Endothelial cell of umbilical vein (primary cell): ENCODE measurements at regions not wholly inside any gene's neighbourhood (a gene's known extent, or its start where the extent isn't known, plus 50 kb on each side); places are given as distances from the start of the nearest gene placed in this dataset.

Experiments
- BruUV-seq: library from RNA; stranded (reverse); fragments of 400-500 nt; replicated peaks from 2 replicates; lab custom pipeline; 2021; lab: Mats Ljungman, UMichigan
- CTCF ChIA-PET: fragments of 300-600, 350-600 bp; sonication (Branson Sonifier 250); formaldehyde crosslinking; loops from one replicate; lab custom pipeline; 2021; ENCODE audit warnings: antibody characterized with exemption, inconsistent platforms; lab: Charles Lee
- POLR2A ChIA-PET: fragments of 300-600, 350-600 bp; sonication (Branson Sonifier 250); formaldehyde crosslinking; loops from one replicate; lab custom pipeline; 2021; ENCODE audit warnings: antibody characterized with exemption, inconsistent platforms; lab: Charles Lee
- DNase-seq: peaks from one replicate; pipeline ENCODE4 v3.0.0-alpha.2; 2011; ENCODE audit warnings: low read depth, low spot score
- FAIRE-seq: peaks from 2 replicates; lab custom pipeline; 2011; peaks lifted over from hg19 to GRCh38; lab: Jason Lieb, UNC
- H2AFZ ChIP-seq: 2 replicates; pipeline ENCODE4 v1.6.0; 2012; ENCODE audit warnings: low read depth, low read length, control low read depth, inconsistent platforms
- H3K27ac ChIP-seq: 2 replicates; pipeline ENCODE4 v1.5.1; 2011; ENCODE audit warnings: low read depth, mild to moderate bottlenecking, control low read depth, low read length, moderate library complexity; ENCODE audit not compliant: insufficient read depth
- H3K27me3 ChIP-seq, 2 experiments: 2 replicates each; pipeline versions ENCODE4 v1.6.0 to v1.6.1; 2011; ENCODE audit warnings: low read length in 2 of 2, mixed read lengths in 1 of 2; ENCODE audit not compliant: control insufficient read depth in 2 of 2, insufficient read depth in 2 of 2
- H3K36me3 ChIP-seq, 2 experiments: 2 replicates in 1 of 2; 3 replicates in 1 of 2; pipeline ENCODE4 v1.5.1; 2011; ENCODE audit warnings: low read length in 2 of 2, mild to moderate bottlenecking in 1 of 2, moderate library complexity in 1 of 2; ENCODE audit not compliant: control insufficient read depth in 2 of 2, insufficient read depth in 2 of 2; ENCODE audit errors: extremely low read depth in 1 of 2
- H3K4me1 ChIP-seq: 3 replicates; pipeline ENCODE4 v1.5.1; 2011; ENCODE audit warnings: mild to moderate bottlenecking, low read length; ENCODE audit not compliant: control insufficient read depth, insufficient read depth; ENCODE audit errors: extremely low read depth
- H3K4me2 ChIP-seq: 2 replicates; pipeline ENCODE4 v1.6.1; 2011; ENCODE audit warnings: low read length, control low read depth, mixed read lengths; ENCODE audit not compliant: insufficient read depth
- H3K4me3 ChIP-seq, 3 experiments: fragments of 200-600 bp in 1 of 3; sonication (generic), shearing (Covaris generic) in 1 of 3; replicated peaks in 1 of 3; 2 replicates each; pipeline ENCODE4 v1.5.1; 2011 to 2016; ENCODE audit warnings: control low read depth in 3 of 3, low read length in 3 of 3, mild to moderate bottlenecking in 2 of 3, inconsistent platforms in 1 of 3, low read depth in 1 of 3, moderate library complexity in 1 of 3; ENCODE audit not compliant: insufficient read depth in 1 of 3
- H3K79me2 ChIP-seq: 2 replicates; pipeline ENCODE4 v1.6.0; 2012; ENCODE audit warnings: low read length, inconsistent platforms; ENCODE audit not compliant: control insufficient read depth, insufficient read depth
- H3K9ac ChIP-seq: replicated peaks from 2 replicates; pipeline ENCODE3; 2011; ENCODE audit warnings: low read length, control low read depth; ENCODE audit not compliant: insufficient read depth; ENCODE audit errors: extremely low read depth
- H3K9me1 ChIP-seq: replicated peaks from 3 replicates; pipeline ENCODE4 v1.6.0; 2011; ENCODE audit warnings: mild to moderate bottlenecking, low read length; ENCODE audit not compliant: control insufficient read depth, insufficient read depth; ENCODE audit errors: extremely low read depth
- H3K9me3 ChIP-seq: replicated peaks from 2 replicates; pipeline ENCODE4 v1.5.1; 2012; ENCODE audit warnings: low read length, inconsistent platforms; ENCODE audit not compliant: control insufficient read depth, insufficient read depth
- H4K20me1 ChIP-seq: replicated peaks from 2 replicates; pipeline ENCODE3; 2011; ENCODE audit warnings: mild to moderate bottlenecking, low read length; ENCODE audit not compliant: control insufficient read depth, insufficient read depth; ENCODE audit errors: extremely low read depth
- EZH2 ChIP-seq: IDR thresholded peaks from 2 replicates; pipeline ENCODE4 v1.6.1; 2012; ENCODE audit warnings: borderline replicate concordance, low read depth, mild to moderate bottlenecking, moderate library complexity, low read length, inconsistent platforms; ENCODE audit not compliant: severe bottlenecking
- FOS ChIP-seq: IDR thresholded peaks from 2 replicates; pipeline ENCODE4 v1.6.1; 2011; ENCODE audit warnings: mild to moderate bottlenecking, low read length, moderate library complexity, borderline replicate concordance; ENCODE audit not compliant: insufficient read depth
- GATA2 ChIP-seq: IDR thresholded peaks from 2 replicates; pipeline ENCODE4 v1.7.0; 2011; ENCODE audit warnings: low read depth, mild to moderate bottlenecking, moderate library complexity, mixed read lengths, low read length; ENCODE audit not compliant: insufficient read length, insufficient read depth
- JUN ChIP-seq: IDR thresholded peaks from 2 replicates; pipeline ENCODE4 v1.6.1; 2011; ENCODE audit warnings: borderline replicate concordance, low read depth; ENCODE audit not compliant: insufficient read length, insufficient read depth
- MYC ChIP-seq: IDR thresholded peaks from one replicate; pipeline ENCODE4 v1.6.1; 2011; ENCODE audit warnings: mild to moderate bottlenecking, low read depth, low read length
- POLR2A ChIP-seq: IDR thresholded peaks from 2 replicates; pipeline ENCODE4 v1.6.1; 2012; ENCODE audit warnings: low read depth, mild to moderate bottlenecking, control low read depth, low read length
- POLR2AphosphoS5 ChIP-seq: IDR thresholded peaks from 2 replicates; pipeline ENCODE4 v1.6.1; 2012; ENCODE audit warnings: low read depth, mild to moderate bottlenecking, control low read depth, low read length, moderate library complexity; ENCODE audit not compliant: insufficient read depth
- dilution Hi-C: fragments of 300-500 bp; cut with MboI; formaldehyde crosslinking; loops from one replicate; pipeline ENCODE4 v1.15.0; 2019; ENCODE audit warnings: low sequenced_read_pairs; ENCODE audit not compliant: extremely low pct_ligation_motif_present
- intact Hi-C: fragments of 100-400 bp; cut with micrococcal nuclease; formaldehyde crosslinking; loops from one replicate; pipeline ENCODE4 v1.10.0; 2022
- TF ChIP-seq, protein P1 (sequence below): IDR thresholded peaks from 2 replicates; pipeline ENCODE4 v1.6.1; 2011; ENCODE audit not compliant: insufficient read depth, insufficient read length
- TF ChIP-seq, protein P2 (sequence below), 2 donors: IDR thresholded peaks; 1 replicate in 1 of 2; 2 replicates in 1 of 2; pipeline ENCODE4 v1.5.1; 2011; ENCODE audit warnings: low read length in 2 of 2, mild to moderate bottlenecking in 2 of 2, moderate library complexity in 2 of 2, control low read depth in 1 of 2, inconsistent platforms in 1 of 2, low read depth in 1 of 2; ENCODE audit not compliant: insufficient read depth in 1 of 2; ENCODE audit errors: extremely low read depth in 1 of 2

DNA sequence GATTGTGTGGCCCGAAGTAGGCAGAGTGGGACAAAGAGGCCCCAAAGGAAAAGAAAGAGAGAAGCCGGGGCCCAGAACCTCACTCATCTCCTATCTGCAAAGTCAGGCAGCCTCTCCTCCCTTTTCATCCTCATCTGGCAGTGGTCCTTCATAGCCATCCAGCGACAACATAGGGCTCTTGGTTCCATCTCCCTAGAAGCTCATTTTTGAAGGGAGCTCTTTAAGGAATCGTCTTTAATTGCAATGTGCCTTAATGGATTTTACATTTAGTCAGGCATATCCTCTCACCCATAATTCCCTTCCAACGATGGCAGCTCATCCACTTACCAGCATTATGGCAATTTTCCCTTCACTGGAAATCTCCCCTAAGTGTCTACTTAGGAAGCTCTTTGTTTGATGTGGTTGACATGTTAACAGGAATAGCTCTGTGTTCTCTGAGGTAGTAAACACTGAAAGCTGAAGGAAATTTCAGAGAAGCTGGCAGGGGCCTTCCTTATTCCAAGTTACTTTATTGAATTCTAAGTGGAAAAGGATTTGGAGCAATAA lies 780.6 kb downstream of the TSN start:
- Histone ChIP-seq H3K4me1 (no peaks in the 10 kb centered on the region), H2AFZ (no peak overlapping the region), H3K4me3 (no peak overlapping the region), H3K36me3 (no peaks in the 10 kb centered on the region), H3K4me2 (no peak overlapping the region), H3K79me2 (no peaks in the 10 kb centered on the region), H3K27ac (no peak overlapping the region), H3K9ac (no peak overlapping the region), H3K27me3 (no peaks in the 10 kb centered on the region), H4K20me1 (no peaks in the 10 kb centered on the region), H3K9me1 (no peaks in the 10 kb centered on the region), H3K9me3 (peaks cover 5% of the 10 kb centered on the region)
- POLR2A ChIA-PET, result no interaction called here
- DNase-seq (no peak), FAIRE-seq (no peak)
- BruUV-seq, result no TSS peak
- CTCF ChIA-PET, result no interaction called here
- TF ChIP-seq FOS (no peak), POLR2AphosphoS5 (no peak), POLR2A (no peak), GATA2 (no peak), JUN (no peak), EZH2 (no peak), MYC (no peak)
- TF ChIP-seq, protein P1, sequence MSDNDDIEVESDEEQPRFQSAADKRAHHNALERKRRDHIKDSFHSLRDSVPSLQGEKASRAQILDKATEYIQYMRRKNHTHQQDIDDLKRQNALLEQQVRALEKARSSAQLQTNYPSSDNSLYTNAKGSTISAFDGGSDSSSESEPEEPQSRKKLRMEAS, result no peak
- TF ChIP-seq, protein P2, sequence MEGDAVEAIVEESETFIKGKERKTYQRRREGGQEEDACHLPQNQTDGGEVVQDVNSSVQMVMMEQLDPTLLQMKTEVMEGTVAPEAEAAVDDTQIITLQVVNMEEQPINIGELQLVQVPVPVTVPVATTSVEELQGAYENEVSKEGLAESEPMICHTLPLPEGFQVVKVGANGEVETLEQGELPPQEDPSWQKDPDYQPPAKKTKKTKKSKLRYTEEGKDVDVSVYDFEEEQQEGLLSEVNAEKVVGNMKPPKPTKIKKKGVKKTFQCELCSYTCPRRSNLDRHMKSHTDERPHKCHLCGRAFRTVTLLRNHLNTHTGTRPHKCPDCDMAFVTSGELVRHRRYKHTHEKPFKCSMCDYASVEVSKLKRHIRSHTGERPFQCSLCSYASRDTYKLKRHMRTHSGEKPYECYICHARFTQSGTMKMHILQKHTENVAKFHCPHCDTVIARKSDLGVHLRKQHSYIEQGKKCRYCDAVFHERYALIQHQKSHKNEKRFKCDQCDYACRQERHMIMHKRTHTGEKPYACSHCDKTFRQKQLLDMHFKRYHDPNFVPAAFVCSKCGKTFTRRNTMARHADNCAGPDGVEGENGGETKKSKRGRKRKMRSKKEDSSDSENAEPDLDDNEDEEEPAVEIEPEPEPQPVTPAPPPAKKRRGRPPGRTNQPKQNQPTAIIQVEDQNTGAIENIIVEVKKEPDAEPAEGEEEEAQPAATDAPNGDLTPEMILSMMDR (IDR thresholded peaks at IDR 0.05; ENCODE audit: extremely low read depth in 1 of 2, insufficient read depth in 1 of 2, low read depth in 1 of 2, low read length in 2 of 2), result no peak
- intact Hi-C loops (no loop called here), dilution Hi-C loops (no loop called here)
